ENCODE measurements at regions not wholly inside any gene's neighbourhood (a gene's known extent, or its start where the extent isn't known, plus 50 kb on each side); places are given as distances from the start of the nearest gene placed in this dataset.

- TF ChIP-seq CTCF (IDR thresholded peaks at IDR 0.05; ENCODE audit: low read depth, low read length, missing input control) (no peak), GABPA (IDR thresholded peaks at IDR 0.05 in 1 of 2, conservative IDR thresholded peaks at IDR 0.05 in 1 of 2) (no peak)
Measured at GRCh38 chr9:1320607-1321195, 270.5 kb downstream of the DMRT2 start.

Data from liver (tissue), 3 donors.